Right ventricle myocardium inferior (tissue), 1 donor: ENCODE measurements at regions not wholly inside any gene's neighbourhood (a gene's known extent, or its start where the extent isn't known, plus 50 kb on each side); places are given as distances from the start of the nearest gene placed in this dataset.

Source experiments
- ATAC-seq: fragments of 200-7000 bp; cut with Tn5 transposase; one replicate; pipeline ENCODE4 v1.9.1; 2020; ENCODE audit warnings: mild to moderate bottlenecking, moderate library complexity
- DNase-seq: peaks from one replicate; pipeline ENCODE4 v3.0.0; 2021; ENCODE audit errors: missing footprints
- intact Hi-C: fragments of 100-400 bp; cut with DNase I; formaldehyde crosslinking; loops from one replicate; pipeline ENCODE4 v1.11.0; 2022
- donor health status: DM: no; HTN: yes; CAD: no; lungs with severe emphysema.

DNA sequence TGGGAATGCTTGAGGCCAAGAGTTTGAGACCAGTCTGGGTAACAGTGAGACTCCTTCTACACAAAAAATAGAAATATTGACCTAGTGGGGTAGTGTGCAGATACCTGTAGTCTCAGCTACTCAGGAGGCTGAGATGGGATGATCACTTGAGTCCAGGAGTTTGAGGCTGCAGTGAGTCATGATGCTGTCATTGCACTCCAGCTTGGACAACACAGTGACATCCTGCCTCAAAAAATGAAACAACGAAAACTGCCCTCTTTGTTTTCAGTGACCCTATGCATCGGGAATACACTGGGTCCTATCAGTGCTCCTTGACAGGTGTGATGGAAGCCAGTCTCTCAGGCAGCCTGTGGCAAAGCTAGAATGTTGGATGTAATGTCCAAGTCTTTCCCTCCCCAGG, 311.5 kb upstream of the OR4E1 start:
- DNase-seq (no peak), ATAC-seq (no peak)
- intact Hi-C loops, result no loop called here

DNA sequence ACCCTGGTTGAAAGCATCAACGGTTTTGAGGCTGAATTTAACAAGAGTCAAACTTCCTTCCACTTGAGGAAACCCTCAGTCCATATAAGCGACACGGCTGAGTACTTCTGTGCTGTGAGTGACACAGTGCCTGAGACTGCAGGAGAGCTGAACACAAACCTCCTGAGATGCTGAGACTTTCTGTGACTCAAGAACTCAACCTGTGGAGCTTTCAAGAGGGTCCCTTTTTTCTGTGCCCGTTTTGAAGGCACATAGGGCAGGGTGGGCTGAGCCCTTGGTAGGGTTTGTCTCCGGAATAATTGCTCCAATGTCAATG, 305.3 kb upstream of the OR4E1 start:
- no peak for DNase-seq

DNA sequence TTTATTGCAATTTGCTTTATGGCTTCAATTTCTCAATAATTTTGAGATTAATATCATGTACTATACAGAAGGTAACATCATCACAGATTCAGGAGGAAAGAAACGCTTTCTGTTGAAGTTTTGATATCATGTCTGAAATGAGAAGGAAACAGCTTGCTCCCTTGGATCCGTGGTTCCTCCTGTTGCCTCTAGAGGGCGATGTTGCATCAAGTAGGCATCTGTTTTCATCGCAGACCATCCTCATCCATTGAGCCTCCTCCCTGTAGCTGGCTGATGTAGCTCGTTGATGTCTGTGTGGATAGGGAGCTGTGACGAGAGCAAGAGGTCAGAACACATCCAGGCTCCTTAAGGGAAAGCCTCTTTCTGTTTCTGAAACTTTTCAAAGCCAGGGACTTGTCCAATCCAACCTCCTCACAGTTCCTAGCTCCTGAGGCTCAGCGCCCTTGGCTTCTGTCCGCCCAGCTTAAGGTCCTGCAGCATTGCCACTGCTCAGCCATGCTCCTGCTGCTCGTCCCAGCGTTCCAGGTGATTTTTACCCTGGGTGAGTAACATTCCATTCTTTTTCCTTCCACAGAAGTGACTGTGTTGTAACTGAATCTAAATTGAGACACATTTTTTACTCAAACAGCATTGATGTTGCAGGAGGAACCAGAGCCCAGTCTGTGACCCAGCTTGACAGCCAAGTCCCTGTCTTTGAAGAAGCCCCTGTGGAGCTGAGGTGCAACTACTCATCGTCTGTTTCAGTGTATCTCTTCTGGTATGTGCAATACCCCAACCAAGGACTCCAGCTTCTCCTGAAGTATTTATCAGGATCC, 304.8 kb upstream of the OR4E1 start:
- intact Hi-C loops, result no loop called here
- DNase-seq (no peak), ATAC-seq (no peak)

More for the DNA sequence above, 305.3 kb upstream of the OR4E1 start:
- intact Hi-C loops, result no loop called here
- no peak for ATAC-seq

DNA sequence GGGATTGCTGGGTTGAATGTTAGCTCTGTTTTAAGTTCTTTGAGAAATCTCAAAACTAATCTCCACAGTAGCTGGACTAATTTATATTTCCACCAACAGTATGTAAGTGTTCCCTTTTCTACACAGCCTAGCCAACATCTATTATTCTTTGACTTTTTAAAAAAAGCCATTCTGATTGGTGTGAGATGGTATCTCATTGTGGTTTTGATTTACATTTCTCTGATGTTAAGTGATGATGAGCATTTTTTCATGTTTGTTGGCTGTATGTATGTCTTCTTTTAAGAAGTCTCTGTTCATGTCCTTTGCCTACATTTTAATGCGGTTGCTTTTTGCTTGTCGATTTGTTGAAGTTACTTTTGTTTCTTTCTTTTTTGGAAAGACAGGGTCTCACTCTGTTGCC, 301.1 kb upstream of the OR4E1 start:
- DNase-seq (no peak), ATAC-seq (no peak)
- intact Hi-C loops, result no loop called here

DNA sequence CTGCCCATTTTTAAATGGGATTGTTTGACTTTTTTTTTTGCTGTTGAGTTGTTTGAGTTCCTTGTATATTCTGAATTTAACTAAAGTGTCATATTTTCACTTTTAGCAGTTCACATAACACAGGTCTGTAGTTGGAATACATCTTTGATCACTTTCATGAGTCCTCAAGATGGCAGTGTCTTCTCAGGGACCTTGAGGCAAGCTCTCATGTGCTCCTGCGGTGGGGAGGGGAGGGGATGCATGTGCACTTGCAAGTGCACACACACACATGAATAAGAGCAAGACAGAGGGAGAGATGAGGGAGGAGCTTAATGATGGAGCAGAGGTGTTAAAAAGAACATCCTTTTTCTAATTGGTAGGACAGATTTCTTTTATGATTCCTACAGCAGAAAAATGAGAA, 291.4 kb upstream of the OR4E1 start:
- no peak for ATAC-seq
- intact Hi-C loops, result no loop called here
- DNase-seq, result no peak

DNA sequence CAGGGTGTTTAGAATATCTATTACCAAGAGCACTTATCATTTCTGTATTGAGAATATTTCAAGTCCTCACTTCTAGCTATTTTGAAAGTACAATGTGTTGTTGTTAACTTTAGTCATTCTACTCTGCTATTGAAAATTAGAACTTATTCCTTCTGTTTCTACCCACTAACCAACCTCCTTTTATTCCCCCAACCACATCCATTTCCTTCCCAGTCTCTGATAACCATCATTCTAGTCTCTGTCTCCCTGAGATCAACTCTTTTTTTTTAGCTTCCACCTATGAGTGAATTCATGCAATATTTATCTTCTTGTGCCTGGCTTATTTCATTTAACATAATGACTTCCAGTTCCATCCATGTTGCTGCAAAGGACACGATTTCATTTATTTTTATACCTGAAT, 290.6 kb upstream of the OR4E1 start:
- ATAC-seq (no peak), DNase-seq (no peak)
- intact Hi-C loops, result no loop called here

DNA sequence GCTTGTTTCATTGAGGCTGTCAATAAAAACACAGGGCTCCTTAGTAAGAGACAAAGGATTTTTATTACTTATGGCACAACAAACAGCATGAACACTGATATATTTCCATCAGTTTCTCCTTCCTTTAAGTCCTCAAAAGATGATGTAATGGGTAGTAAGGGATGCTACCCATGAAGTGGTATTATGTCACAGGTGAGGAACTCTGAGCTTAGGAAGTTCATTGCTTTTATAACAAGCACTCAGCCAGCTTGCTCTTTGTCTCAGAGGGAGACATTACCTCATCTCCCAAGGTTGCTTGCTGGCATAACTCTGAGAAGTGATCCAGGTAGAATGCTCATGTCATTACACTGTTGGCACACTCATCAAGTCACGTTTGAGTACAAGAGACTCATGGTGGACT, 287.0 kb upstream of the OR4E1 start:
- no peak for DNase-seq
- ATAC-seq, result no peak
- intact Hi-C loops, result no loop called here

DNA sequence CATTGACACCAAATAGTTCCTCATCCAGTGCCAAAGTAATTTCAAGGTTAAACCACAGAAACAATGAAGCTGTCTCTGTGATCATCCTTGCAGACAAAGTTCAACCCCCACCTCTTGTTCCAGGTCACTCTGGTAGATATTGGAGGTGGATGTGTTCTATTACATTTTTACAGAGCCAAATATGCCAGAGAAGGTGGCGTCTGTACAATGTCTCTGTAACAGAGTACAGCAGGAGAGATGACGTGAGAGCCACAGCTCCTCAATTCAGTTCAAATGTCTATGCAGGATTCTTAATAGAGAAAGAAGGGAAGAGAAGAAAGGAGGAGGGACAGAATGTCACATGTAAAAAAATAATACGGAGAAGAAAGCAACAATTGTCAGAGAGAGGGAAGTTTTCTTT, 268.3 kb upstream of the OR4E1 start:
- intact Hi-C loops, result no loop called here
- no peak for DNase-seq
- no peak for ATAC-seq

DNA sequence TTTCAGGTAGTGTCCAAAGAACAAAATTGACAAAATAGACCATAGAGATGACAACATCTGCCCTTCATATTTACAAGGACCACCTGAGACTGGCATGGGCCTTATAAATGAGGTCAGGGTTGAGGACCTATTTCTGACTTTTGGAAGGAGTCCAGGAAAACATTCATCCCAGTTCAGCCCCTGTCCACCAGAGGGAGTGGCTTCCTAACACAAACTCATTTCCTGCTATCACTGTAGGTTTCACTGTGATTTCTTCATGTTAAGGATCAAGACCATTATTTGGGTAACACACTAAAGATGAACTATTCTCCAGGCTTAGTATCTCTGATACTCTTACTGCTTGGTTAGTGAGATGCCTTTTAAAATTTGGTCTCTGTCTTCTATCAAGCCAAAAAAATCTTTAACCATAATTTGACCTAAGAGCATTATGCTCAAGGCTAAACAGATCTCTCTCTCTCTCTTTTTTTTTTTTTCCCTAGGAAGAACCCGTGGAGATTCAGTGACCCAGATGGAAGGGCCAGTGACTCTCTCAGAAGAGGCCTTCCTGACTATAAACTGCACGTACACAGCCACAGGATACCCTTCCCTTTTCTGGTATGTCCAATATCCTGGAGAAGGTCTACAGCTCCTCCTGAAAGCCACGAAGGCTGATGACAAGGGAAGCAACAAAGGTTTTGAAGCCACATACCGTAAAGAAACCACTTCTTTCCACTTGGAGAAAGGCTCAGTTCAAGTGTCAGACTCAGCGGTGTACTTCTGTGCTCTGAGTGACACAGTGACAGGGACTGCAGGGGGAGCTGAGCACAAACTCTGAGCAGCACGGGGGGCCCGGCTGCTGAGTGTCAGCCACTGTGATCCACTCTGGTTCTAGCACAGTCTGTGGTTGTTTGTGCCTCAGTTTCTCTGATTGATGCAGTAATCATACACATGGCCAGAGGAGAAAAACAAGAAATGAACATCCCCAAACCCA, 267.6 kb upstream of the OR4E1 start:
- ATAC-seq (no peak), DNase-seq (no peak)
- intact Hi-C loops, result no loop called here

DNA sequence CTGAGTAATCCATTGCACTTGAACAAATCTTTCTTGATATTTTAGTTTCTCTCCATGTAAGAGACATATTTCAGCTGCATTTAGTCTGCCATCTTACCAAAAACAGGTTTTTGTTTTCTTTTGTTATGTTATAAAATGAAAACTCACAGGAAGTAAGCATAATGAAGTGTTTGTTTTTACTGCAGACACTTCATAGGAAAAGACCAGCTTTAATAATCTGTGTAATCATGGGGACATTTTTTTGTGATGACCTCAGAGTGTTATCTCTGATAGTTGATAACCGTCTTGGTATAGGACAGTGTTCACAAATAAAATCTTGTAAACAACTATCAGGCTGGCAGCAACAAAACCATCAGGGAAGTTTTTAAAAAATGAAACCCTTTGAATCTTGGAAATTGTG, 266.2 kb upstream of the OR4E1 start:
- ATAC-seq (no peak), DNase-seq (no peak)
- intact Hi-C loops, result no loop called here

DNA sequence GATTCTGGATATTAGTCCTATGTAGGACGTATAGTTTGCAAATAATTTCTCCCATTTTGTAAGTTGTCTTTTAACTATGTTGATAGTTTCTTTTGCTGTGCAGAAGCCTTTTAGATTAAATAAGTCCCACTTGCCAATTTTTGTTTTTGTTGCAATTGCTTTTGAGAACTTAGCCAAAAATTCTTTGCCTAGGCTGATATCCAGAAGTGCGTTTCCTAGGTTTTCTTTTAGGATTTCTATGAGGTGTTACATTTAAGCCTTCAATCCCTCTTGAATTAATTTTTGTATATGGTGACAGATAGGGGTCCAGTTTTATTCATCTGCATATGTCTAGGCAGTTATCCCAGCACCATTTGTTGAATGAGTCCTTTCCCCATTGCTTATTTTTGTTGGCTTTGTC, 264.4 kb upstream of the OR4E1 start:
- intact Hi-C loops, result no loop called here
- ATAC-seq (no peak), DNase-seq (no peak)

DNA sequence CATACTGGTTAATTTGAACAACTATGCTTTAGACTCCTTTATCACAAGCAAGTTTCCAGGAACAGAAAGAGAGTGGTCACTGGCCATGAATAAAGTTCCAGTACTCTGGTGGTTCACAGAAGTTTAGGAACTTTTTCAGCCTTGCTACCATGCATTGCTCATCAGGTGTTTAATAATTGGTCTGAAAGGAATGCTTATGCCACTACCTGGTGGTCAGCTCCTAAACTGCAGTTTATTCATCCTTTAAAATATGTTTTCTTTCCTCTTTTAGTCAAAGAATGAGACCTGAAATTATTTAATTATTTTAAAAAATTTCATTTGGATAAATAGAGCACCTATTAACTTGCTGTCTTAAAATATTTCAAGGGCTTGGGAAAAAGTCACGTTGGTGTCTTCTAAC, 260.1 kb upstream of the OR4E1 start:
- intact Hi-C loops, result no loop called here
- DNase-seq (no peak), ATAC-seq (no peak)

DNA sequence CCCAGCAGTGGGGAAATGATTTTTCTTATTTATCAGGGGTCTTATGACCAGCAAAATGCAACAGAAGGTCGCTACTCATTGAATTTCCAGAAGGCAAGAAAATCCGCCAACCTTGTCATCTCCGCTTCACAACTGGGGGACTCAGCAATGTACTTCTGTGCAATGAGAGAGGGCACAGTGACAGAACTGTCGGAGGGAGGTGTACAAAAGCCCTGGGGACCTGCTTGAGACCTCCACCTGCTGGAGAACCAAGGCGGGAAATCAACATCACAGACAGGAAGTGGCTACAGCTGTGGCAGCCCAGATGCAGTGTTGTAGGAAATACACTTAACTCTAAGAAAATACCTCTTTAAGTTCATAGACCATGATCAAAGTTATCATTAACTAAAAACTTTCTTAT, 250.9 kb upstream of the OR4E1 start:
- no peak for DNase-seq
- no peak for ATAC-seq
- intact Hi-C loops, result no loop called here

DNA sequence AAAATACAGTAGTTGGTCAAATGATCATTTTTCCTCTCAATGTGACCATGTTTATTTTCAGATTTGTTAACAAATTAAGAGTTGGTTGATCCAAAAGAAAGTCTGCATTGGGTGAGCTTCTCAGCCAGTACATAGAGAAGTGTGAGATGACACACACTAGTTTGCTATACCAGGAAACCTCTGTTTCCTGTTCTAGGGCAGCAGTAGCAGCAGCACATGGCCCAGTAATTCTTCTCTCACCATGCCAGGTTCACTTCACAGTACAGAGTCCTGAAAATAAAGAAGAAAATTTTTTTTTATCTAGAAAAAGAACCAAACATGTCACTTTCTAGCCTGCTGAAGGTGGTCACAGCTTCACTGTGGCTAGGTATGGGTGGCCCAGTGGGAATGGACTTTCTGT, 250.2 kb upstream of the OR4E1 start:
- no peak for DNase-seq
- intact Hi-C loops, result no loop called here
- no peak for ATAC-seq

DNA sequence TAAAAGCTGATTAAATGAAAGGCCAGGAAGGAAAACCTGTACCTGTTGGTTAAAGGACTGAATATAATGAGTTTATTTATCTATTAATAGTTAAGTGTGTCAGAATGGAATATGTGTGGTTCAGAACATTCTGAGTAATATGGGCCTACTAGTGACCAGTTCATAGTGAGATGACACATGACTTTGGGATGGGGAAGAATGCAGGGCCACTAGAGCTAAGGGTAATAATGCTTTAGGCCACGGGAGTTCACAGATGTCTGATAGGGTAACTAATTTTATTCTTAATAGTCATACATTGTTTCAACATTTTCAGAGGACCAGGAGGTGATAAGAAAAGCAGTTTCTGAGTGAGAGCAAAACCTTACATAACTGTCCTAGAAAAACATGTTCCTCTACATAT, 247.8 kb upstream of the OR4E1 start:
- DNase-seq (no peak), ATAC-seq (no peak)
- intact Hi-C loops, result no loop called here

DNA sequence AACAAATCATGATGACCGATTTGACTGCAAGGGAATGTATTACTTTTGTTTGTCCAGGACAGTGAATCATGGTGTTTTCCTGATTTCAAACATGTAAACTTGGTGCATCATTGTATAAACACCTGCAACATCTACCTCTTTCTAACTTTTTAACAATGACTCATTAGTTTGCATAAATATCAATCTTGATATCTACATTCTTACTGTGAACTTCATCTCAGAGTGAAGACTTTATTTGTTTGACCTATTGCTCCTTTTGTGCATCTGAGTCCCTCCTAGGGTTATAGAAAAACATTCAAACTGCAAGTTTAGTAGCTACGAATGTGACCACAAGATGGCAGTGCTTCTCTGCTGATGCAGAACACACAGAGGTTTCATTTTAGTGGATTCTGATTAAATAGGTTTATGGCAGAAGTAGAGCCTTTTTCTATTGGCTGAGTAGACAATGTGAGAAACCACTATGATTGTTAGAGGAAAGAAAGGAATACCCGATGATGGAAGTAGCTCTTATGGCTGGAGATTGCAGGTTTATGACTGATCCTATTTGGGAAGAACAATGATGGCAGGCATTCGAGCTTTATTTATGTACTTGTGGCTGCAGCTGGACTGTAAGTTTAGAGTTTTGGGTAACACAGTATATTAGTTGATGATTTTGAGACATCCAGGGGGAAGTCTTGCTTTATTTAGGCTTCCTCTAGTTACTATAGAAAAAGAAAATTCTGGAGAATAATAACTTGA, 244.2 kb upstream of the OR4E1 start:
- intact Hi-C loops, result no loop called here
- no peak for DNase-seq
- no peak for ATAC-seq

DNA sequence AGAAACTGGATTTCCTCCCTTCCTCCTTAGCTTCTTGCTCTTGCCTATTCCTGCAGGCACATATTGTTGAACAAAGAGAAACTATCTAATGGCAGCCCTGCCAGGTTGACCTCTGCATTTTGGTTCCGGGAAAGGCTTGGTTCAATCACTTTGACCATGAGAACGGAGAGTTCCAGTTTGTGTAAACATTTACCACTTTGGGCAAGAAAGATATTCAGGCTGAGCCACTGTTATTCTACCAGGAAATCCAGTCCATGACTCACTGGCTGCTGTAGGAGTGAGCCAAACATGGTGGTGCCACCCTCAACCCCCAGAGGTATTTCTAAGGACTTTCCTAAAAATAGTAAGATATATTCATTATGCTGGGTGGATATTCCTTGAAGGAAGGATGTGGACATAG, 242.2 kb upstream of the OR4E1 start:
- DNase-seq, result no peak
- no peak for ATAC-seq
- intact Hi-C loops, result no loop called here

DNA sequence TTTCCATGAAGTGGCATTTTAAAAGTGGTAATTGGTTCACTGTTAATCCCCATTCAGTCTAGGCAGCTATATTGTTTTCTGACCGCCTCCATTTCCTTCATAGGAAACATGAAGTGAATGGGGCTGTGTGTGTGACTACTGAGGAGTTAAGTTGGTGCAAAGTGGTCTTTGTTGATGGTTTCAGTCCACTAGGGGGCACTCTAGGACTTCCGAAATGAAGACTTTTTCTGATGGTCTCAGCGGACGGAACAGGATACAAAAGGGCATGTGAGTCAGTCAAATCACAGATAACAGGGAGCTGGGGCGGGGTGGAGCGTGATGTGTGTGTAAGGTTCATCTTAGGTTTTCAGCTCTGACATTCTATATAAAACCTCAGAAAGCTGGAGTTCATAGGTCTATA, 240.1 kb upstream of the OR4E1 start:
- DNase-seq (no peak), ATAC-seq (peak; percentile 23)
- intact Hi-C loops, result no loop called here

DNA sequence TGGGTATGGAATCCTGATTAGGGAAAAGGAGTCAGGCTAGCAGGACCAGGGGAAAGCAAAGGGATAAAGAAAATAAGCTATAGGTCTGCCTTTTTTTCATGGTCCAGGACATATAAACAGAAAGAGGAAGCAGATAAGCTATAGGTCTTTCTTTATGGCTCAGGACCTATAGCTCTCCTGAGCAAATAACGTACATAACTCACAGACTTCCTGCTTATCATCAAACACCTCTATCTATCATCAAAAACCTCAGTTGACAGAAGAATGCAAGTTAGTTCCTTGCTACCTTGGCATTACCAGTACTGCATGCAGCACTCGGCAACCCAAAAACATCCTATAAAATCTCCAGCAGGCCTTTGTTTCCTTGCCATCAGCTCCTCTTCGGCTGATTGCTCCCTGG, 238.7 kb upstream of the OR4E1 start:
- DNase-seq (no peak), ATAC-seq (no peak)
- intact Hi-C loops, result no loop called here

DNA sequence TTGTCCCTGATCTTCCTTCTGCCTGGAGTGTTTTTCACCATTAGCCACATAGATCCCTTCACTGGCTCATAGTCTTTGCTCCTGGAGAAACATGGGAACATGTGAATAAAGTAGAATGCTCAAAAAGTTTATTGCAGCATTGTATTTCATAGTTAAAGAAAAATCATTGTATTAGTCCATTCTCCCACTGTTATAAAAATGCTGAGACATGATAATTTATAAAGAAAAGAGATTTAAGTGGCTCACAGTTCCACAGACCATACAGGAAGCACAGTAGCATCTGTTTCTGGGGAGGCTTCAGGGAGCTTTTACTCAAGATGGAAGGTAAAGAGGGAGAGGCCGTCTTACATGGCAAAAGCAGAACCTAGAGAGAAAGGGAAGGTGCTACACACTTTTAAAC, 238.3 kb upstream of the OR4E1 start:
- ATAC-seq (no peak), DNase-seq (no peak)
- intact Hi-C loops, result no loop called here
